ENCODE measurements at regions not wholly inside any gene's neighbourhood (a gene's known extent, or its start where the extent isn't known, plus 50 kb on each side); places are given as distances from the start of the nearest gene placed in this dataset.
"Not testable (repeated sequence)": the region's sequence is repeated elsewhere in the genome, so short reads cannot be mapped to it uniquely, and the experiment has no call there.

DNA sequence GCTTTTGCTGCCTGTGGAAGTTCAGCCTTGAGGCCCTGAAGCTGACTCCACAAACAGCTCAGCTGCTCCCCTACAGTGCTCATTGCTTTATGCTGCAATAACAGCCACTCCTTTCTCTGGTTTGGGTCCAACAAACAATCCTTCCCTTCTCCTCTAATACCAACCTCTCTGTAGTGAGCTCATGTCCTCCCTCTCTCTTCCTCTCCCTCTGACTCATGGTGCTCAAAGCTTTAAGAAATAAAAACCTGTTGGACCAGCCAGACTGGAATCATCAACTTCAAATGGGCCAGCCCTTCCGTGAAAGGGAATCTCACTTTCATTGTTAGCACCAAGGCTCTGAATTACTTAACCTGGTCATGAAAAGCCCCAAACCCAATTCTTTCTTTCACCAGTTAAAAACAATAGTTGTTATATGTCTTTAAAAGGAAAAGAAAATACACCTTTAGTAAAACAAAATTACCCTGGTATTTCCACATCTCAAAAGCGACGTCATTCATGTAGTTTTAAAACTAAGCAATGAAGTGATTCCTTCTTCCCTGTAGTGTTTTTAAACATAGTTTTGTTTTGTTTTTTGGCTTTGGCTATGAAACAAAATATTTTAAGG lies 126.4 kb downstream of the DUSP6 start:
- no peak for DNase-seq

DNA sequence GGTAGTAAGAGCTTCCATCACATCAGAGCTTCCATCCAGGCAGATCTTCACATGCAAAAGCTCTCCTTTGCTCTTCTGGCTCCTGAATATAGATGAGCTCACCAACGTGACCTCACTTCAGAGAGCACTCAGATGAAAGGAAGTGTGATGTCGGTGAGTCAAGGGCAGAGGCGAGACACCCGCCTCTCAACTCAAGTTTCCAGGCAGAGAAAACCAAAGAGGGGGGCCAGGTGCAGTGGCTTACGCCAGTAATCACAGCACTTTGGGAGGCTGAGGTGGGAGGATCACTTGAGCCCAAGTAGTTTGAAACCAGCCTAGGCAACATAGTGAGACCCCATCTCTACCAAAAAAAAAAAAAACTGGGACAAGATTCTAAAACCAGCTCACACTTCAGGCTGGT lies 126.9 kb downstream of the DUSP6 start:
- no peak for DNase-seq

DNA sequence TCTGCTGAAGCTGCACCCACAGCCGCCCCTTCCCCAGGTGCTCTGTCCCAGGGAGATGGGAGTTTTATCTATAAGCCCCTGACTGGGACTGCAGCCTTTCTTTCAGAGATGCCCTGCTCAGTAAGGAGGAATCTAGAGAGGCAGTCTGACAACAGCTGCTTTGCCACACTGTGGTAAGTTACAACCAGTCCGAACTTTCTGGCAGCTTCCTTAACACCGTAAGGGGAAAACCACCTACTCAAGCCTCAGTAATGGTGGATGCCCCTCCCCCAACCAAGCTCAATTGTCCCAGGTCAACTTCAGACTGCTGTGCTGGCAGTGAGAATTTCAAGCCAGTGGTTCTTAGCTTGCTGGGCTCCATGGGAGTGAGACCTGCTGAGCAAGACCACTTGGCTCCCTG lies 129.7 kb downstream of the DUSP6 start:
- not testable (repeated sequence) for DNase-seq

DNA sequence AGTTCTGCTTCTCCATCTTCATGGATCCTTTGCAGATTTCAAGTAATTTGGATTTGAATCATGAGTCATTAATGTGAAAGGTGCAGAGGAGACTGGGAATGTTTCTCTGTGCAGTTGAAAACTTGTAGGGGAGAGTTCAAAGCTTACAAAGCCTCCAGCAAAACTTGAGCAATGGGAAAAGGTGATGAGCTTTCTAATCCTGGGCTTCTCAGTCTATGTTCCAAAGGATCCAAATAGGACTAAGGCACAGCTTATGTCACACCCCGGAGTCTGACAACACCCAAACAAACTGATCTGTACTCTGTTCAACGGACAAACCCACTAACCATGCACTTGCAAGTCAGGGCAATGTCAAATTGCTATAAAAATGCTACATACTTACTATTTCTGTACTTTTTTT lies 134.8 kb downstream of the DUSP6 start:
- DNase-seq = no peak

DNA sequence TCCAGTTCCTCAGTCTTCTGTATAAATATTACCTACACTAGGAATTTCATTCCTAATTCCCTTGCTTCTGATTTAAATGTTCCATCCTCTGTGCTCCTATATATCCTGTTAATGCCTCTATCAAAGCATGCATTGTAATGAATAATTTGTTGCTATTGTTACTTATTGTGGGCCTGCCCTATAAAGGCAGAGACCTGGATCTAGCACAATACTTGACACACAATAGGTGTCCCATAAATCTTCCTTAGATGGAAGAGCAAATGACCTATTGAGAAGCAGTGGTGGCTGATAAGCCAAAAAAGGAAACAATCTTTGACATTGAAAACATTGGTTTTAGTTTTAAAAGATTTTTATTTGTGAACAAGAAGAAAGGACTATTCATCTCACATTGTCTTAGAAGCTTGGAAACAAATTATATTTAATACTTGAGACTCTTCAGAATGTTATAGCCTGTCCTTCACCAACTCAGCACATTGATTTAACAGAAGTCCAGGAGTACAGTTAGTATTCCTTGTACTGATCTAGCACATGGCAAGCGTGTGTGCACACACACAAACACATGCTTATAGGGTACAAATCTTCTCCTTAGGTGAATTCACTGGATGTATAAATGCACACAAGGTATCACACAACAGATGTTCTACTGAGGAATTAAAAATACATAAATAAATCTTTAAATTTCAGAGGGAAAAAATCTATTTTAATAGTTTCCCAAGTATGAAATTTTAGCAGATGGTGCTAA lies 135.9 kb downstream of the DUSP6 start:
- no peak for DNase-seq

DNA sequence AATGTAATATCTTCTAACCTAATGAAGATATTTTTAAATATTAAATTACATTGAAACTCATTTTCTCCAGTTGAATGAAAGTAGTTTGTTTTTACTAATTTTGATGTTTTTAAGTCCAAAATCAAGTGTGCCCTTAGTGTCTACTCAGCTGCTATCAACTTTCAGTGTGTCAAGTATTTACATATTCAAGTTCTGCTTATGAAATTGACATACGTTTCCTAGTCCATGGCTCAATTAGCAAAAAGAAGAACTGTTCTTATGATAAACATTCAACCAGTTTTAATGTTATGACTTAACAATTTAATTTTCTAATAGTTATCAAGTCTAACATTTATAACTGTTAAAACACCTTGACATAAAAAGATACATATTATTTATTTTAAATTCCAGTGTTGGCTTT lies 137.1 kb downstream of the DUSP6 start:
- no peak for DNase-seq

DNA sequence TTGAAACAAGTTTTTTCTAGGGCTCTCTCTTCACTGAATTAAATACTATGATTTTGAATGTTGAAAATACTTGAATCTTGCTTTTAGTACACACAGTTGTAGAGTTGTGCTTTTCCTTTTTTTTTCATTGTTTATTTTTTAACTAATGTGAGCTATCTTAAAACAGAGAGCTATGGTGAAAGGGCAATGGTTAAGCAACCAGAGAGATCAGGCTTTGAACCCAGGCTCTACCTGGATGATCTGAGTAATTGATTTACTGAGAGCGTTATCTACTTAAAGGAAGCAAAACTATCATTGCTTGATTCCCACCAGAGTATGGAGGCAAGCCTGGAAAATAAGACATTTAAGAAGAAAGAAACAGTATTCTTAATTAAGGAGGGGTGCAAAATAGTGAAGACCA lies 138.6 kb downstream of the DUSP6 start:
- no peak for DNase-seq

DNA sequence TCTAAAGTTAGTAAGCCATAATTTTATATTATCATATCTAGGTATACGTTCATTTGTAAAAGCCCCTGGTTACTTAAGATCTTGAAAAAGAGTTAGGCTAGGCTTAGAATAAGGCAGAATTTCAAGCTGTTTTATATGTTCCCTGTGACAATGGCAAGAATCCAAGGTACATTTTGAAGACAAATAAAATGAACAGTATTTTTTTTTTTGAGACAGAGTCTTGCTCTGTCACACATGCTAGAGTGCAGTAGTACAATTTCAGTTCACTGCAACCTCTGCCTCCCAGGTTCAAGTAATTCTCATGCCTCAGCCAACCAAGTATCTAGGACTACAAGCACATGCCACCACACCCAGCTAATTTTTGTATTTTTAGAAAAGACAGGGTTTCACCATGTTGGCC lies 139.2 kb downstream of the DUSP6 start:
- no peak for DNase-seq

DNA sequence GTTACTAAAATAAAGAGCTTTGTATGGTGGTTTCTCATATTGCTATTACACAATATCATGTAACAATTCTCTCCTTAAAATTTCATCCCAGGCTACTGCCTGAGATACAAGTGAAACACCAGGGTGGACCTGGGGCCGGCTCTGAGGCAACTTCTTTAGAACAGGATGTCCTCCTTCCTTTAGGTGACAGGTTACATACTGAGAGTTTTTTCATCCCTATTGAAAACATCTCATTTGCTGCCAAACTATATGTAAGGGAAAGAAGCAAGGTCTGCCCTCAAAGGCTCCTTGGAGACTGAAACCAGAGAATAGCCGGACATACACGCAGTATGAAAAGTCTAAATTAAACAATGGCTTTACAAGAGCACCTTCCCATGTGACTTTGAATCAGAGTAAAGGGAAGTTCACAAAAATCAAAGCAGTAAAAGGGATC lies 139.9 kb downstream of the DUSP6 start:
- peak; percentile 7 for DNase-seq

DNA sequence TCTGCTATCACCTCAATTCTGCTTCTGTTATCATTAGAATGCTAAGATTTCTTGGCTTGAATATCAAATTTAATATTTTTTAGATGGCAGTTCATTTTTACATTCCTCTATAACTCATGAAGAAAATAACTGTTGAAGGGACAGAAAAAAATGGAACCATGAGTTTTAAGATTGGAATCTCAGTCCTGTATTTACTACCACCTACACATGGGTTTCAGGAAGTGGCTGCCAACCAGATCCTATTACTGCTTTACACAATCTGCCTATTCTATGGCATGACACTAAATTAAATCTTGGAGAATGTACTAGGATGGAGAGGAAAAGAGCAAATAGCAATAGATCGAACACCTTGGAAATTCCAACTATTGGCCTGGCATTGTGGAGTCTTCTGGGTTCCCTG lies 140.8 kb downstream of the DUSP6 start:
- no peak for DNase-seq

DNA sequence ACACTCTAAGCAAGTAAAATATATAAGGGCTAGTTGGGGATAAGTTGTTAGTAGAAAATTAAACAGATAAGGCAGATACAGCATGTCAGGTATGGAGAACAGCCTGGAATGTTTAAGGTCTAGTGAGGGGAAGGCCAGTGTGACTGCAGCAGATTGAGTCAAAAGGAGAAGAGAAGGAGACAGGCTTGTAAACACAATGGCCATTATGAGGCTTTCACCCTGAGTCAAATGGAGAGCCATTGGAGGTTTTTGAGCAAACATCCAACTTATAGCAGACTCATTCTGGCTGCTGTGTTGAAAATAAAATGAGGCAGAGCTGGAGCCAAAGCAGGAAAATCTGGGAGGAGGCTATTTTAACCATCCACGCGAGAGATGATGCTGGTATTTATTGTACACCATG lies 142.0 kb downstream of the DUSP6 start:
- DNase-seq = no peak

DNA sequence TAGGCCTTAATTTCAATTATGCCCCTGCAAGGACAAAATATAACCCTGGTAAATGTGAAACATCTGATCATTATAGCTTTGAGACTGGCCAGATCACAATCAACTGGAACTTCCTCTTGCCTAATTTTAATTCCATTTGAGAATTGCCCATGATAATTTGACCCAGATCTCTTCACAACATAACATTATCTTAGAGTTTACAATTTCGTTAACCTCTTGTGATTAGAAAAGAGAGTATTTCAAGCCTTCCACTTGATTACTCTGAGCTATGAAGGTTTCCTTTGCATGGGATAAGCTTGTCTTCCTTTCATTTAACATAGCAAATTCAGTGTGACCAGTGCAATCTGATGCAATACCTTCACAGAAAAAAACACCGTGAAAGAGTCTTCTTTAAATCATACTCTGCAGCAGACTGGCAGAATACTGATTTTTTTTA lies 143.6 kb downstream of the DUSP6 start:
- no peak for DNase-seq

DNA sequence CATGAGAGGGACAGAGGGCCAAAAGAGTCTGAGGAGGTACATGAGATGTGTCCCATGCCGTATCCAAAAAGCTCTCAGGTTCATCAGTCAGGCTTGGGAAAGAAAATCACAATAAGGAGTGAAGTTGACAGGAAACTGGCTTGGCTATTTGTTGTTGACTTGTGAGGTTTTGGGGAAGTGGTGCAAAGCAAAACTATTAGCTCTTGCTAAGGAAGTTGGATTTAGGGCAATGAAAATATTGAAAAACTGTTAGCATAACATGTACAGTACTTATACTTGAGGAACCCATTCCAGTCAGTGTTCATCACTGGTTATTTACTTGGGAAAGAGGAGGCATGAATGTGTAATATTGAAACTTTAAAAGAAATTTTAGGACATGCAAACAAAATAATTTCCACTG lies 145.9 kb downstream of the DUSP6 start:
- no peak for DNase-seq

DNA sequence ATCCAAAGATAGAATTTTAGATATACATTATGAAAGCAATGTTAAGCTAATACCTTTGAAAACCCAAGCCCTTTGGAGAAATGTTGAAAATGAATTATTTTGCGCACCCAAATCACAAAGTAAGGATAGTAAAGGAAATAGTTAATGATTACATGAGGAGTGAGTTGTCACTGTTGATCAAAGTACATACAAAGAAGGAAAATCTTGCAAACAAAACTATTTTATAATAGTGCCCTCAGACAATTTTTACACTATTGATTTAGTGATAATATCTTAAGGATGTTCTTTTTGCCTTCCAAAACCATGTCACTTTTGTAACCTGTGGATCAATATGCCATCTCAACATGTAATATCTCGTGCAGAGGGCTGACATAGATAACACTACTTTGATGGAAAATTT lies 146.8 kb downstream of the DUSP6 start:
- no peak for DNase-seq

DNA sequence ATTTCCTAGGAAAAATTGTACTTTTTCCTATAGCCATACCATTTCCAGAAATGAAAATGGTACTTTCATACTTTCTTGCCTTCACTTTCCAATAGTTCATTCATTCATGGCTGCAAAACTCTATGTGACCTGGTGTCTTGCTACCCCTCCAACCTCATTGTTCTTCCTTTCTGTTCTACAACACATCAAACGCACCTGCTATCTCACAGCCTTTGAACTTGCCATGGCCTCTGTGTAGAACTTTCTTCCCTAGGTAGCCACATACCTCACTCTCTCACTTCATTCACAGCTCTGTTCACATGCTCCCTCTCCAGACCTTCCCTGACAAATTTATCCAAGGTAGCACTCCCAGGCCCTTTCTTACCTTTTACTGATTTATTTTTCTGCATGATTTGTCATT lies 149.2 kb downstream of the DUSP6 start:
- no peak for DNase-seq

DNA sequence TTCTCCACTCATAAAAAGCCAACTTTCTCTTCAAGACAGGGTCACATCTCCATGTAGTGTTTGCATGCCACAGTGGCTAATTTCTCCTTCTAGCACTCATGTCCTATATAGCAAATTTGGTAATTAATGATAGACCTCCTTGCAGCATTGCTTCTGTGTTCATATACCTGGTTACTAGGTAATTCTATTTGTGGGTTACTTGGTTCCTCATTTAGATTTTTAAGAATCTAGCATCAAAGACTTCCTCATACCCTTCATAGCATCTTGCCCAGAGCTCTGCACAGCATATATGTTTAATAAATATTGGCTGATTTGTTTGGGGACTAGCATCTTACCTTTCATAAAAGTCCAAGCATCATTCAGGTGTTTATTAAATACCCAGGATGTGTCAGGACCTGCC lies 152.1 kb downstream of the DUSP6 start:
- no peak for DNase-seq

DNA sequence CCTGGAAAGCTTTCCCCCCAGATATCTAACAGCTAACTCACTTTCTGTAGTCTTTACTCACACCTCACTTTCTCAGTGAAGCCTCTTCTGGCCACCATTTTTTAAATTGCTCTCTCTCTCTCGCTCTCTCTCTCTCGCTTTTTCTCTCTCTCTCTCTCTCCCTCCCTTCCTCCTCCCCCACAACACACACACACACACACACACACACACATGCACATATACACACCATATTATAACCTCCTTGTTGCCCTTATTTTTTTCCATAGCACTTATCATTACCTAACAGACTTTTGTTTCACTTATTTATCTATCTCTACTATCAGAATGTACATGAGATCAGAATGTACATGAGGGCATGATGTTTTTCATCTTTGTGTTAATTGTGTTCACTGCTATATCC lies 156.8 kb downstream of the DUSP6 start:
- no peak for DNase-seq

DNA sequence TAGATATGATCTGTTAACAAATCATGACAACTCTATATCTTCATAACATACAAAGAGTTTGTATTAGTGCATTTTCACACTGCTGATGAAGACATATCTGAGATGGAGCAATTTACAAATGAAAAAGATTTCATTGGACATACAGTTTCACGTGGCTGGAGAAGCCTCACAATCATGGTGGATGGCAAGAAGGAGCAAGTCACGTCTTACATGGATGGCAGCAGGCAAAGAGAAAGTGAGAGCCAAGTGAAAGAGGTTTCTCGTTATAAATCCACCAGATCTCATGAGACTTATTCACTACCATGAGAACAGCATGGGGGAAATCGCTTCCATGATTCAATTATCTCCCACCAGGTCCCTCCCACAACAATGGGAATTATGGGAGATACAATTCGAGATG lies 157.6 kb downstream of the DUSP6 start:
- DNase-seq = no peak

DNA sequence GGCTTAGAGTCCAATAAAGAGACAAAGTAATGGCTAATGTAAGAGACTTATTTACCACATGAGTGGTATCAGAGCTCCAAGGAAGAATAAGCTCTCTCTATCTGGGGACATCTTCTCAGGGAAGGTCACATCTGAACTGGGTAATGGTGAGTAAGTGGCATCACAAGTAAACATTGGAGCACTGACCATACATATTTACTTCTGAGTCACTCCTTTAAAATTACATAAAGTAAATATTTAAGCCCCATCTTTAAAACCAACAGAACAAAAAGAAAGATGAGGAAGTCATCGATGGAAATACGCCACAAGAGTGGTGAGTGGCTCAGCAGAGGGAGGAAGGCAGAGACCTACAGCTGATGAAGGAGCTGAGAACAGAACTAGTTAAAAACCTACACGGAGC lies 159.9 kb downstream of the DUSP6 start:
- no peak for DNase-seq

DNA sequence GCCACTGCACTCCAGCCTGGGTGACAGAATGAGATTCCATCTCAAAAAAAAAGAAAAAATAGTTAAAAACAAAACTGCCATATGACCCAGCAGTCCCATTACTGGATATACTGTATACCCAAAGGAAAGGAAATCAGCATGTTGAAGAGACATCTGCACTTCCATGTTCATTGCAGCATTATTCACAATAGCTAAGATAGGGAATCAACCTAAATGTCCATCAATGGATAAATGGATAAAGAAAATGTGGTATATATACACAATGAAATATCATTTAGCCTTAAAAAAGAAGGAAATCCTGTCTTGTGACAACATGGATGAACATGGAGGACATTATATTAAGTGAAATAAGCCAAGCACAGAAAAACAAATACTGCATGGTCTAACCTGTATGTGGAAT lies 160.7 kb downstream of the DUSP6 start:
- not testable (repeated sequence) for DNase-seq

DNA sequence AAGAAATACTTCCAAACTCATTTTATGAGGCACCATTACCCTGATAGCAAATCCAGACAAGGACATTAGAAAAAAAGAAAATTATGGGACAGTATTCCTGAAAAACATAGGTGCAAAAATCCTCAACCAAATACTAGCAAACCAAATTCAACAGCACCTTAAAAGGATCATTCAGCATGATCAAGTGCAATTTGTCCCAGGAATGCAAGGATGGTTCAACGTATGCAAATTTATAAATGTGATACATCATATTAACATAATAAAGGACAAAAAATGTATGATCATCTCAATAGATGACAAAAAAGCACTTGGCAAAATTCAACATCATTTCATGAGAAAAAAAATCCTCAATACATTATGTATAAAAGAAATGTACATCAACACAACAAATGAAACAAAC lies 162.9 kb downstream of the DUSP6 start:
- DNase-seq = no peak

DNA sequence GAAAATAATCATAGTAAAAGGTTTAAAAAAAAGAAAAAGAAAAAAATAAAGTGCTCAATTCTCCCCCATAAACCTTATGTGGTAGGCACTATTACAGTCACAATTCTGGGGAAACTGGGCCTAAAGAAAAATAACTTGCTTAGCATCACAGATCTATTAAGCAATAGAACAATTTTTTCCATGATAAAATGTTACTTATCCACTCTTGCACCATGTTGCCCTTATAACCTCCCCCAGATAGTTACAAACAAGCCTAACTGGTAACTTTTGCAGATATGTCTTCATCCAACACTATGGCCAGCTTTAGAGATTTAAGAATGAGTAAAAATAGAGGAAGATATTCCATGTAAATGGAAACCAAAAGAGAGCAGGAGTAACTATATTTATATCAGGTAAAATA lies 164.8 kb downstream of the DUSP6 start:
- no peak for DNase-seq

DNA sequence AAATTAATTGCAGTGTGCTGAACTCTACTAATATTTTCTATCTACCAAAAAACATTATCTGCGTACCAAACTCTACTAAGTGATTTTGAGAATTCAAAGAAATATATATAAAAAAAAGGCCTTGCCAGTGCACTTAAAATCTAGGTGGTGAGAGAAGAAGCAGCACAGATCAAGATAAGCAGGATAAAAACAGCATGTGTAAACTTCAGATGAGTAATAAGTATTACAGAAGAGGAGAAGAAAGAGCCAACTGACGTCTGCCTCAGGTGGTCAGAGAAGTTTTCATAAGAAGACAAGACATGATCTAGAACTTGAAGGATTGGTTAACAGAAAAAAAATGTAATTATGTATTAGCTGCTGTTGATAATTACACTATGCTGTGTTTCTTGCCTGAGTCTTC lies 166.4 kb downstream of the DUSP6 start:
- no peak for DNase-seq

DNA sequence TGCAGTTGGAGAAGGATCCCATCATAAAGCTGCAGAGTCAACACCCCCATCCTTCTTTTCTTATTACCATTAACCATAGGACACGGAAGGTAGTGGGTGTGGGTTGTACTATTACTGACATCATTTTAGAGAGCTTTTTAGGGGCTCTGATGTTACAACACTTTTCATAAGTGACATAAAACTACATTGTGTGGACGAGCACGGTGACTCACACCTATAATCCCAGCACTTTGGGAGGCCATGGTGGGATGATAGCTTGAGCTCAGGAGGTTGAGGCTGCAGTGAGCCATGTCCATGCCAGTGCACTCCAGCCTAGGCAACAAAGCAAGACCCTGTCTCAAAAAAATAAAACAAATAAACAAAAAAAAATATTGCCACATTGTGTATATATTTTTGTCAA lies 167.1 kb downstream of the DUSP6 start:
- no peak for DNase-seq

DNA sequence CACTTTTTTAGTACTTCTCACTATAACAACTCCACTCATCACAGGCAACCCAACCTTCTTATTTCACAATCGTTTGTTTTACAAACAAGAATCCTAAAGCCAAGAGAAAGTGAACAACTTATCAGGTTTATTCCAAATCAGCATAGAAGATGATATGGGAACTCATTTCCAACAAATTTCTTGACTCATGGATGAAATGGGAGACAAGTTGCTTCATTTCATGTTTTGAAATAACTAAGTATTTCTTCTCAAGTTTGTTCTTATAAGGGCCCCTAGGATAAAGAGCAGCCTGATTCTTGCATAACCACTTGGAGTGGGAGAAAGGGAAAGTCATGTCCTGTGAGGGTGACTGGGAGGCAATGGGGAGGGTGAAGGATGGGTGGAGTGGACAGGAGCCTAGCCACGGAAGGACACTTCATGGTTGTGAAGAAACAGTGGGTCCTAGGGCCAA lies 168.3 kb downstream of the DUSP6 start:
- DNase-seq = no peak
